ENCODE measurements at regions not wholly inside any gene's neighbourhood (a gene's known extent, or its start where the extent isn't known, plus 50 kb on each side); places are given as distances from the start of the nearest gene placed in this dataset.
A peak's percentile ranks its signal among the peaks of the same experiment; 100 is the strongest.
"Not testable (repeated sequence)": the region's sequence is repeated elsewhere in the genome, so short reads cannot be mapped to it uniquely, and the experiment has no call there.

GRCh38 chr22:27312966-27313855 is 488.3 kb downstream of the MN1 start:
- H3K4me3 Mint-ChIP-seq, result no peak overlapping the region

GRCh38 chr22:27314276-27314807 is 487.2 kb downstream of the MN1 start:
- H3K9me3 Mint-ChIP-seq, result no peaks in the 10 kb centered on the region
- no peaks in the 10 kb centered on the region for H3K36me3 Mint-ChIP-seq
- H3K27ac Mint-ChIP-seq, result no peak overlapping the region
- ATAC-seq, result no peak
- H3K4me3 Mint-ChIP-seq, result no peak overlapping the region
- H3K4me1 Mint-ChIP-seq, result no peaks in the 10 kb centered on the region
- DNase-seq (ENCODE audit: low spot score in 2 of 2), result no peak

More at GRCh38 chr22:27312966-27313855, 488.3 kb downstream of the MN1 start:
- H3K9me3 Mint-ChIP-seq, result peaks cover 3% of the 10 kb centered on the region
- DNase-seq (ENCODE audit: low spot score in 2 of 2) (no peak), ATAC-seq (no peak)
- no peaks in the 10 kb centered on the region for H3K4me1 Mint-ChIP-seq
- no peak overlapping the region for H3K27ac Mint-ChIP-seq
- H3K36me3 Mint-ChIP-seq, result no peaks in the 10 kb centered on the region

- Mint-ChIP-seq H3K36me3 (no peaks in the 10 kb centered on the region), H3K4me3 (no peak overlapping the region), H3K27ac (no peak overlapping the region), H3K9me3 (no peaks in the 10 kb centered on the region), H3K4me1 (no peaks in the 10 kb centered on the region)
- DNase-seq (ENCODE audit: low spot score in 2 of 2), result no peak
- ATAC-seq, result peak; percentile 20
Observed at GRCh38 chr22:27315833-27316232, 485.7 kb downstream of the MN1 start.

- H3K4me3 Mint-ChIP-seq, result no peak overlapping the region
- no peak for DNase-seq (ENCODE audit: low spot score in 2 of 2)
Observed at GRCh38 chr22:27317096-27317495, 484.5 kb downstream of the MN1 start.

GRCh38 chr22:27317971-27318428 is 483.6 kb downstream of the MN1 start:
- DNase-seq (ENCODE audit: low spot score in 2 of 2) (no peak), ATAC-seq (no peak)
- no peaks in the 10 kb centered on the region for H3K36me3 Mint-ChIP-seq
- H3K27ac Mint-ChIP-seq, result no peak overlapping the region
- H3K4me3 Mint-ChIP-seq, result no peak overlapping the region
- no peaks in the 10 kb centered on the region for H3K9me3 Mint-ChIP-seq
- H3K4me1 Mint-ChIP-seq, result no peaks in the 10 kb centered on the region

More at GRCh38 chr22:27317096-27317495, 484.5 kb downstream of the MN1 start:
- Mint-ChIP-seq H3K27ac (no peak overlapping the region), H3K4me1 (no peaks in the 10 kb centered on the region), H3K36me3 (no peaks in the 10 kb centered on the region), H3K9me3 (no peaks in the 10 kb centered on the region)
- ATAC-seq, result no peak

GRCh38 chr22:27318516-27318915 is 483.0 kb downstream of the MN1 start:
- H3K4me1 Mint-ChIP-seq, result no peaks in the 10 kb centered on the region
- no peaks in the 10 kb centered on the region for H3K9me3 Mint-ChIP-seq
- DNase-seq (ENCODE audit: low spot score in 2 of 2), result no peak
- H3K36me3 Mint-ChIP-seq, result no peaks in the 10 kb centered on the region
- H3K27ac Mint-ChIP-seq, result no peak overlapping the region
- no peak overlapping the region for H3K4me3 Mint-ChIP-seq
- ATAC-seq, result no peak

- no peak for ATAC-seq
- H3K4me1 Mint-ChIP-seq, result no peaks in the 10 kb centered on the region
- no peak for DNase-seq (ENCODE audit: low spot score in 2 of 2)
- H3K27ac Mint-ChIP-seq, result no peak overlapping the region
- H3K36me3 Mint-ChIP-seq, result no peaks in the 10 kb centered on the region
- H3K4me3 Mint-ChIP-seq, result no peak overlapping the region
- H3K9me3 Mint-ChIP-seq, result peaks cover 2% of the 10 kb centered on the region
Observed at GRCh38 chr22:27323661-27324060, 477.9 kb downstream of the MN1 start.

- H3K36me3 Mint-ChIP-seq; H3K27ac Mint-ChIP-seq; DNase-seq (ENCODE audit: low spot score in 2 of 2); H3K4me1 Mint-ChIP-seq; H3K9me3 Mint-ChIP-seq; H3K4me3 Mint-ChIP-seq; ATAC-seq: not testable (repeated sequence)
Observed at GRCh38 chr22:27324908-27325307, 476.6 kb downstream of the MN1 start.

GRCh38 chr22:27327497-27327896 is 474.1 kb downstream of the MN1 start:
- ATAC-seq (no peak), DNase-seq (ENCODE audit: low spot score in 2 of 2) (no peak)
- H3K4me3 Mint-ChIP-seq, result no peak overlapping the region
- H3K4me1 Mint-ChIP-seq, result no peaks in the 10 kb centered on the region
- peaks cover 2% of the 10 kb centered on the region for H3K9me3 Mint-ChIP-seq
- H3K36me3 Mint-ChIP-seq, result no peaks in the 10 kb centered on the region
- no peak overlapping the region for H3K27ac Mint-ChIP-seq

GRCh38 chr22:27327981-27328721 is 473.4 kb downstream of the MN1 start:
- ATAC-seq, result peak; percentile 8
- H3K36me3 Mint-ChIP-seq, result no peaks in the 10 kb centered on the region
- DNase-seq (ENCODE audit: low spot score in 2 of 2), result no peak
- H3K9me3 Mint-ChIP-seq, result peaks cover 2% of the 10 kb centered on the region
- no peak overlapping the region for H3K27ac Mint-ChIP-seq
- no peak overlapping the region for H3K4me3 Mint-ChIP-seq
- H3K4me1 Mint-ChIP-seq, result no peaks in the 10 kb centered on the region

- H3K4me3 Mint-ChIP-seq, result no peak overlapping the region
- no peaks in the 10 kb centered on the region for H3K4me1 Mint-ChIP-seq
- no peak for ATAC-seq
Observed at GRCh38 chr22:27329131-27329850, 472.3 kb downstream of the MN1 start.

GRCh38 chr22:27329966-27330645 is 471.4 kb downstream of the MN1 start:
- Mint-ChIP-seq H3K36me3 (no peaks in the 10 kb centered on the region), H3K4me1 (no peaks in the 10 kb centered on the region), H3K27ac (no peak overlapping the region), H3K4me3 (no peak overlapping the region), H3K9me3 (no peaks in the 10 kb centered on the region)
- no peak for ATAC-seq
- no peak for DNase-seq (ENCODE audit: low spot score in 2 of 2)

More at GRCh38 chr22:27329131-27329850, 472.3 kb downstream of the MN1 start:
- Mint-ChIP-seq H3K27ac (no peak overlapping the region), H3K9me3 (peaks cover 2% of the 10 kb centered on the region), H3K36me3 (no peaks in the 10 kb centered on the region)
- DNase-seq (ENCODE audit: low spot score in 2 of 2), result no peak

GRCh38 chr22:27331526-27332281 is 469.9 kb downstream of the MN1 start:
- ATAC-seq (no peak), DNase-seq (ENCODE audit: low spot score in 2 of 2) (no peak)
- Mint-ChIP-seq H3K4me1 (no peaks in the 10 kb centered on the region), H3K9me3 (no peaks in the 10 kb centered on the region), H3K36me3 (no peaks in the 10 kb centered on the region), H3K4me3 (no peak overlapping the region), H3K27ac (no peak overlapping the region)

- ATAC-seq (no peak), DNase-seq (ENCODE audit: low spot score in 2 of 2) (no peak)
- Mint-ChIP-seq H3K36me3 (no peaks in the 10 kb centered on the region), H3K9me3 (no peaks in the 10 kb centered on the region), H3K4me1 (no peaks in the 10 kb centered on the region), H3K27ac (no peak overlapping the region), H3K4me3 (no peak overlapping the region)
Observed at GRCh38 chr22:27335102-27335660, 466.4 kb downstream of the MN1 start.
